HEK293 (cell line): ENCODE measurements at regions not wholly inside any gene's neighbourhood (a gene's known extent, or its start where the extent isn't known, plus 50 kb on each side); places are given as distances from the start of the nearest gene placed in this dataset.

Experiments
- FEZF1 ChIP-seq: fragments of 450-650 bp; formaldehyde crosslinking; IDR thresholded peaks from 2 replicates; pipeline ENCODE4 v1.5.1; 2016; ENCODE audit warnings: missing biosample characterization, missing genetic modification characterization
- GLIS1 ChIP-seq: fragments of 450-650 bp; formaldehyde crosslinking; IDR thresholded peaks from 2 replicates; pipeline ENCODE4 v1.5.1; 2016; ENCODE audit warnings: missing biosample characterization, missing genetic modification characterization
- IKZF3 ChIP-seq: fragments of 450-650 bp; IDR thresholded peaks from 2 replicates; pipeline ENCODE4 v1.5.0; 2018; ENCODE audit warnings: missing biosample characterization, mild to moderate bottlenecking, missing genetic modification characterization, moderate library complexity
- SP7 ChIP-seq: fragments of 450-650 bp; formaldehyde crosslinking; IDR thresholded peaks from 2 replicates; pipeline ENCODE4 v1.5.1; 2016; ENCODE audit warnings: missing biosample characterization, missing genetic modification characterization
- WT1 ChIP-seq: fragments of 450-650 bp; formaldehyde crosslinking; IDR thresholded peaks from 2 replicates; pipeline ENCODE4 v1.5.1; 2016; ENCODE audit warnings: missing biosample characterization, missing genetic modification characterization
- YY1 ChIP-seq: fragments of 450-650 bp; formaldehyde crosslinking; IDR thresholded peaks from 2 replicates; pipeline ENCODE4 v1.5.1; 2018; ENCODE audit warnings: missing biosample characterization, missing genetic modification characterization
- ZEB2 ChIP-seq: fragments of 450-650 bp; formaldehyde crosslinking; IDR thresholded peaks from 2 replicates; pipeline ENCODE4 v1.5.1; 2016; ENCODE audit warnings: missing biosample characterization, missing genetic modification characterization
- ZFP37 ChIP-seq: fragments of 450-650 bp; formaldehyde crosslinking; IDR thresholded peaks from 2 replicates; pipeline ENCODE4 v1.5.1; 2016; ENCODE audit warnings: missing biosample characterization, missing genetic modification characterization
- ZIC2 ChIP-seq: fragments of 450-650 bp; formaldehyde crosslinking; IDR thresholded peaks from 2 replicates; pipeline ENCODE4 v1.5.1; 2016; ENCODE audit warnings: missing biosample characterization, missing genetic modification characterization
- ZNF202 ChIP-seq: fragments of 450-650 bp; formaldehyde crosslinking; IDR thresholded peaks from 2 replicates; pipeline ENCODE4 v1.5.1; 2016; ENCODE audit warnings: missing biosample characterization, missing genetic modification characterization, borderline replicate concordance
- ZNF248 ChIP-seq: fragments of 450-650 bp; formaldehyde crosslinking; IDR thresholded peaks from 2 replicates; pipeline ENCODE4 v1.5.1; 2017; ENCODE audit warnings: missing biosample characterization, missing genetic modification characterization
- ZNF302 ChIP-seq: fragments of 450-650 bp; formaldehyde crosslinking; IDR thresholded peaks from 2 replicates; pipeline ENCODE4 v1.5.1; 2016; ENCODE audit warnings: missing biosample characterization, missing genetic modification characterization, low read depth
- ZNF350 ChIP-seq: fragments of 450-650 bp; formaldehyde crosslinking; IDR thresholded peaks from 2 replicates; pipeline ENCODE4 v1.5.0; 2017; ENCODE audit warnings: missing biosample characterization, mild to moderate bottlenecking, missing genetic modification characterization
- ZNF530 ChIP-seq: fragments of 450-650 bp; formaldehyde crosslinking; IDR thresholded peaks from 2 replicates; pipeline ENCODE4 v1.5.1; 2016; ENCODE audit warnings: low read depth, missing biosample characterization, missing genetic modification characterization
- ZNF561 ChIP-seq: fragments of 450-650 bp; IDR thresholded peaks from 2 replicates; pipeline ENCODE4 v1.5.1; 2018; ENCODE audit warnings: missing biosample characterization, missing genetic modification characterization, borderline replicate concordance
- ZNF658 ChIP-seq: fragments of 450-650 bp; formaldehyde crosslinking; IDR thresholded peaks from 2 replicates; pipeline ENCODE4; 2016; ENCODE audit warnings: missing biosample characterization, missing genetic modification characterization
- ZNF660 ChIP-seq: fragments of 450-650 bp; IDR thresholded peaks from 2 replicates; pipeline ENCODE4 v1.5.1; 2018; ENCODE audit warnings: missing biosample characterization, mild to moderate bottlenecking, missing genetic modification characterization
- ZNF701 ChIP-seq: fragments of 450-650 bp; formaldehyde crosslinking; IDR thresholded peaks from 2 replicates; pipeline ENCODE4 v1.5.1; 2016; ENCODE audit warnings: missing biosample characterization, missing genetic modification characterization
- ZNF707 ChIP-seq: fragments of 450-650 bp; formaldehyde crosslinking; IDR thresholded peaks from 2 replicates; pipeline ENCODE4 v1.5.1; 2016; ENCODE audit warnings: missing biosample characterization, missing genetic modification characterization
- ZNF830 ChIP-seq: fragments of 450-650 bp; IDR thresholded peaks from 2 replicates; pipeline ENCODE4 v1.5.0; 2018; ENCODE audit warnings: missing biosample characterization, missing genetic modification characterization, low read depth, mild to moderate bottlenecking, moderate library complexity
- ZSCAN30 ChIP-seq: fragments of 450-650 bp; IDR thresholded peaks from 2 replicates; pipeline ENCODE4 v1.5.1; 2018; ENCODE audit warnings: missing biosample characterization, mild to moderate bottlenecking, missing genetic modification characterization, moderate library complexity
- TF ChIP-seq, protein P1 (sequence below): fragments of 450-650 bp; formaldehyde crosslinking; IDR thresholded peaks from 2 replicates; pipeline ENCODE4 v1.5.1; 2016; ENCODE audit warnings: missing biosample characterization, missing genetic modification characterization, borderline replicate concordance
- TF ChIP-seq, protein P2 (sequence below): fragments of 450-650 bp; formaldehyde crosslinking; IDR thresholded peaks from 2 replicates; pipeline ENCODE4 v1.5.1; 2016; ENCODE audit warnings: missing biosample characterization, missing genetic modification characterization
- TF ChIP-seq, protein P3 (sequence below): fragments of 450-650 bp; formaldehyde crosslinking; IDR thresholded peaks from 2 replicates; pipeline ENCODE4 v1.5.1; 2016; ENCODE audit warnings: missing biosample characterization, missing genetic modification characterization
- TF ChIP-seq, protein P4 (sequence below): fragments of 450-650 bp; formaldehyde crosslinking; conservative IDR thresholded peaks from 2 replicates; pipeline ENCODE4 v1.5.1; 2016; ENCODE audit warnings: low read depth, missing biosample characterization, missing genetic modification characterization
- TF ChIP-seq, protein P5 (sequence below): fragments of 450-650 bp; formaldehyde crosslinking; IDR thresholded peaks from 2 replicates; pipeline ENCODE4 v1.5.1; 2017; ENCODE audit warnings: missing biosample characterization, missing genetic modification characterization
- TF ChIP-seq, protein P6 (sequence below): fragments of 450-650 bp; formaldehyde crosslinking; IDR thresholded peaks from 2 replicates; pipeline ENCODE4 v1.5.1; 2016; ENCODE audit warnings: missing biosample characterization, missing genetic modification characterization

DNA sequence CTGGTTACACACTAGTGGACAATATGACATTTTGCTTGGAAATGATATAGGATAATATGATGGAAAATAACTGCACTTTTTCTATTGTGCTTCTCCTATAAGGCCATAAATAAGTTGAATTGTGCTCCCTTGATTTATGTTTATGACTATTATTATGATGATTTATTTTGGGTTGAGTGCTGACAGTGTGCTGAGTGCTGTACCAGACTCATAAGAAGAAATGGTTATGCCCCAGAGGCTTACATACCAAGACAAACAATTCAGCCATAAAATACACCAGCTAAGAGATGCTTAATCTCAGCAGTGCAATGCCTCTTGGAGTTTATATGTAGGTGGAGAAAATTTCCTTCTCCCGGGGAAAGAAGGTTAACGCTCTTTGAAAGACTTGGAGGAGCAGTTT, 199.8 kb upstream of the NOCT start (continued):
- TF ChIP-seq, protein P1, sequence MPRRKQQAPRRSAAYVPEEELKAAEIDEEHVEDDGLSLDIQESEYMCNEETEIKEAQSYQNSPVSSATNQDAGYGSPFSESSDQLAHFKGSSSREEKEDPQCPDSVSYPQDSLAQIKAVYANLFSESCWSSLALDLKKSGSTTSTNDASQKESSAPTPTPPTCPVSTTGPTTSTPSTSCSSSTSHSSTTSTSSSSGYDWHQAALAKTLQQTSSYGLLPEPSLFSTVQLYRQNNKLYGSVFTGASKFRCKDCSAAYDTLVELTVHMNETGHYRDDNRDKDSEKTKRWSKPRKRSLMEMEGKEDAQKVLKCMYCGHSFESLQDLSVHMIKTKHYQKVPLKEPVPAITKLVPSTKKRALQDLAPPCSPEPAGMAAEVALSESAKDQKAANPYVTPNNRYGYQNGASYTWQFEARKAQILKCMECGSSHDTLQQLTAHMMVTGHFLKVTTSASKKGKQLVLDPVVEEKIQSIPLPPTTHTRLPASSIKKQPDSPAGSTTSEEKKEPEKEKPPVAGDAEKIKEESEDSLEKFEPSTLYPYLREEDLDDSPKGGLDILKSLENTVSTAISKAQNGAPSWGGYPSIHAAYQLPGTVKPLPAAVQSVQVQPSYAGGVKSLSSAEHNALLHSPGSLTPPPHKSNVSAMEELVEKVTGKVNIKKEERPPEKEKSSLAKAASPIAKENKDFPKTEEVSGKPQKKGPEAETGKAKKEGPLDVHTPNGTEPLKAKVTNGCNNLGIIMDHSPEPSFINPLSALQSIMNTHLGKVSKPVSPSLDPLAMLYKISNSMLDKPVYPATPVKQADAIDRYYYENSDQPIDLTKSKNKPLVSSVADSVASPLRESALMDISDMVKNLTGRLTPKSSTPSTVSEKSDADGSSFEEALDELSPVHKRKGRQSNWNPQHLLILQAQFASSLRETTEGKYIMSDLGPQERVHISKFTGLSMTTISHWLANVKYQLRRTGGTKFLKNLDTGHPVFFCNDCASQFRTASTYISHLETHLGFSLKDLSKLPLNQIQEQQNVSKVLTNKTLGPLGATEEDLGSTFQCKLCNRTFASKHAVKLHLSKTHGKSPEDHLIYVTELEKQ (tag by site-specific recombination) = 0 out of 2 replicates have a peak, but pooled peaks have one; percentile 56
- TF ChIP-seq, protein P2, sequence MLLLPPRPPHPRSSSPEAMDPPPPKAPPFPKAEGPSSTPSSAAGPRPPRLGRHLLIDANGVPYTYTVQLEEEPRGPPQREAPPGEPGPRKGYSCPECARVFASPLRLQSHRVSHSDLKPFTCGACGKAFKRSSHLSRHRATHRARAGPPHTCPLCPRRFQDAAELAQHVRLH (tag by site-specific recombination) = peak; percentile 32; the same call in 1 of the 2 replicates
- TF ChIP-seq ZNF350 (tag by site-specific recombination) (no peak), GLIS1 (tag by site-specific recombination) (0 out of 2 replicates have a peak, but pooled peaks have one; percentile 17), FEZF1 (tag by site-specific recombination) (peak; percentile 67), ZNF302 (no peak), SP7 (tag by site-specific recombination) (0 out of 2 replicates have a peak, but pooled peaks have one; percentile 44), ZNF658 (tag by site-specific recombination) (no peak), ZNF248 (tag by site-specific recombination) (no peak), ZNF830 (tag by site-specific recombination) (no peak), ZIC2 (tag by site-specific recombination) (peak; percentile 62), ZNF202 (tag by site-specific recombination) (no peak), ZNF530 (tag by site-specific recombination) (no peak), ZNF707 (no peak), YY1 (tag by site-specific recombination) (0 out of 2 replicates have a peak, but pooled peaks have one; percentile 19), ZFP37 (tag by site-specific recombination) (no peak), ZNF660 (no peak), ZSCAN30 (tag by site-specific recombination) (peak; percentile 69), ZEB2 (peak; percentile 82), IKZF3 (tag by site-specific recombination) (0 out of 2 replicates have a peak, but pooled peaks have one; percentile 18), ZNF561 (tag by site-specific recombination) (peak; percentile 82), ZNF701 (no peak), WT1 (tag by site-specific recombination) (peak; percentile 45; the same call in 1 of the 2 replicates)
- TF ChIP-seq, protein P3, sequence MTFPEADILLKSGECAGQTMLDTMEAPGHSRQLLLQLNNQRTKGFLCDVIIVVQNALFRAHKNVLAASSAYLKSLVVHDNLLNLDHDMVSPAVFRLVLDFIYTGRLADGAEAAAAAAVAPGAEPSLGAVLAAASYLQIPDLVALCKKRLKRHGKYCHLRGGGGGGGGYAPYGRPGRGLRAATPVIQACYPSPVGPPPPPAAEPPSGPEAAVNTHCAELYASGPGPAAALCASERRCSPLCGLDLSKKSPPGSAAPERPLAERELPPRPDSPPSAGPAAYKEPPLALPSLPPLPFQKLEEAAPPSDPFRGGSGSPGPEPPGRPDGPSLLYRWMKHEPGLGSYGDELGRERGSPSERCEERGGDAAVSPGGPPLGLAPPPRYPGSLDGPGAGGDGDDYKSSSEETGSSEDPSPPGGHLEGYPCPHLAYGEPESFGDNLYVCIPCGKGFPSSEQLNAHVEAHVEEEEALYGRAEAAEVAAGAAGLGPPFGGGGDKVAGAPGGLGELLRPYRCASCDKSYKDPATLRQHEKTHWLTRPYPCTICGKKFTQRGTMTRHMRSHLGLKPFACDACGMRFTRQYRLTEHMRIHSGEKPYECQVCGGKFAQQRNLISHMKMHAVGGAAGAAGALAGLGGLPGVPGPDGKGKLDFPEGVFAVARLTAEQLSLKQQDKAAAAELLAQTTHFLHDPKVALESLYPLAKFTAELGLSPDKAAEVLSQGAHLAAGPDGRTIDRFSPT = no peak
- TF ChIP-seq, protein P4, sequence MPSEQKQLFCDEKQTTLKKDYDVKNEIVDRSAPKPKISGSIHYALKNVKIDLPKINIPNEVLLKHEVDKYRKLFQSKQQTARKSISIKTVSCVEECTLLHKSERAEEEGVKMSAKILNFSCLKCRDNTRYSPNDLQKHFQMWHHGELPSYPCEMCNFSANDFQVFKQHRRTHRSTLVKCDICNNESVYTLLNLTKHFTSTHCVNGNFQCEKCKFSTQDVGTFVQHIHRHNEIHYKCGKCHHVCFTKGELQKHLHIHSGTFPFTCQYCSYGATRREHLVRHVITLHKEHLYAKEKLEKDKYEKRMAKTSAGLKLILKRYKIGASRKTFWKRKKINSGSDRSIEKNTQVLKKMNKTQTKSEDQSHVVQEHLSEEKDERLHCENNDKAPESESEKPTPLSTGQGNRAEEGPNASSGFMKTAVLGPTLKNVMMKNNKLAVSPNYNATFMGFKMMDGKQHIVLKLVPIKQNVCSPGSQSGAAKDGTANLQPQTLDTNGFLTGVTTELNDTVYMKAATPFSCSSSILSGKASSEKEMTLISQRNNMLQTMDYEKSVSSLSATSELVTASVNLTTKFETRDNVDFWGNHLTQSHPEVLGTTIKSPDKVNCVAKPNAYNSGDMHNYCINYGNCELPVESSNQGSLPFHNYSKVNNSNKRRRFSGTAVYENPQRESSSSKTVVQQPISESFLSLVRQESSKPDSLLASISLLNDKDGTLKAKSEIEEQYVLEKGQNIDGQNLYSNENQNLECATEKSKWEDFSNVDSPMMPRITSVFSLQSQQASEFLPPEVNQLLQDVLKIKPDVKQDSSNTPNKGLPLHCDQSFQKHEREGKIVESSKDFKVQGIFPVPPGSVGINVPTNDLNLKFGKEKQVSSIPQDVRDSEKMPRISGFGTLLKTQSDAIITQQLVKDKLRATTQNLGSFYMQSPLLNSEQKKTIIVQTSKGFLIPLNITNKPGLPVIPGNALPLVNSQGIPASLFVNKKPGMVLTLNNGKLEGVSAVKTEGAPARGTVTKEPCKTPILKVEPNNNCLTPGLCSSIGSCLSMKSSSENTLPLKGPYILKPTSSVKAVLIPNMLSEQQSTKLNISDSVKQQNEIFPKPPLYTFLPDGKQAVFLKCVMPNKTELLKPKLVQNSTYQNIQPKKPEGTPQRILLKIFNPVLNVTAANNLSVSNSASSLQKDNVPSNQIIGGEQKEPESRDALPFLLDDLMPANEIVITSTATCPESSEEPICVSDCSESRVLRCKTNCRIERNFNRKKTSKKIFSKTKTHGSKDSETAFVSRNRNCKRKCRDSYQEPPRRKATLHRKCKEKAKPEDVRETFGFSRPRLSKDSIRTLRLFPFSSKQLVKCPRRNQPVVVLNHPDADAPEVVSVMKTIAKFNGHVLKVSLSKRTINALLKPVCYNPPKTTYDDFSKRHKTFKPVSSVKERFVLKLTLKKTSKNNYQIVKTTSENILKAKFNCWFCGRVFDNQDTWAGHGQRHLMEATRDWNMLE = no peak
- TF ChIP-seq, protein P5, sequence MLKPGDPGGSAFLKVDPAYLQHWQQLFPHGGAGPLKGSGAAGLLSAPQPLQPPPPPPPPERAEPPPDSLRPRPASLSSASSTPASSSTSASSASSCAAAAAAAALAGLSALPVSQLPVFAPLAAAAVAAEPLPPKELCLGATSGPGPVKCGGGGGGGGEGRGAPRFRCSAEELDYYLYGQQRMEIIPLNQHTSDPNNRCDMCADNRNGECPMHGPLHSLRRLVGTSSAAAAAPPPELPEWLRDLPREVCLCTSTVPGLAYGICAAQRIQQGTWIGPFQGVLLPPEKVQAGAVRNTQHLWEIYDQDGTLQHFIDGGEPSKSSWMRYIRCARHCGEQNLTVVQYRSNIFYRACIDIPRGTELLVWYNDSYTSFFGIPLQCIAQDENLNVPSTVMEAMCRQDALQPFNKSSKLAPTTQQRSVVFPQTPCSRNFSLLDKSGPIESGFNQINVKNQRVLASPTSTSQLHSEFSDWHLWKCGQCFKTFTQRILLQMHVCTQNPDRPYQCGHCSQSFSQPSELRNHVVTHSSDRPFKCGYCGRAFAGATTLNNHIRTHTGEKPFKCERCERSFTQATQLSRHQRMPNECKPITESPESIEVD (tag by site-specific recombination) = peak; percentile 92
- TF ChIP-seq, protein P6, sequence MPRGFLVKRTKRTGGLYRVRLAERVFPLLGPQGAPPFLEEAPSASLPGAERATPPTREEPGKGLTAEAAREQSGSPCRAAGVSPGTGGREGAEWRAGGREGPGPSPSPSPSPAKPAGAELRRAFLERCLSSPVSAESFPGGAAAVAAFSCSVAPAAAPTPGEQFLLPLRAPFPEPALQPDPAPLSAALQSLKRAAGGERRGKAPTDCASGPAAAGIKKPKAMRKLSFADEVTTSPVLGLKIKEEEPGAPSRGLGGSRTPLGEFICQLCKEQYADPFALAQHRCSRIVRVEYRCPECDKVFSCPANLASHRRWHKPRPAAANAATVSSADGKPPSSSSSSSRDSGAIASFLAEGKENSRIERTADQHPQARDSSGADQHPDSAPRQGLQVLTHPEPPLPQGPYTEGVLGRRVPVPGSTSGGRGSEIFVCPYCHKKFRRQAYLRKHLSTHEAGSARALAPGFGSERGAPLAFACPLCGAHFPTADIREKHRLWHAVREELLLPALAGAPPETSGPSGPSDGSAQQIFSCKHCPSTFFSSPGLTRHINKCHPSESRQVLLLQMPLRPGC (tag by site-specific recombination) = no peak
